GM18520 (cell line): ENCODE measurements at regions not wholly inside any gene's neighbourhood (a gene's known extent, or its start where the extent isn't known, plus 50 kb on each side); places are given as distances from the start of the nearest gene placed in this dataset.
"Not testable (repeated sequence)": the region's sequence is repeated elsewhere in the genome, so short reads cannot be mapped to it uniquely, and the experiment has no call there.

Experiments
- ATAC-seq: cut with Tn5 transposase; IDR thresholded peaks from one replicate; pipeline ENCODE4 v1.9.1; 2021; ENCODE audit not compliant: unreplicated experiment

GRCh38 chr6:144897441-144897921 is 612.3 kb downstream of the UTRN start:
- no peak for ATAC-seq

DNA sequence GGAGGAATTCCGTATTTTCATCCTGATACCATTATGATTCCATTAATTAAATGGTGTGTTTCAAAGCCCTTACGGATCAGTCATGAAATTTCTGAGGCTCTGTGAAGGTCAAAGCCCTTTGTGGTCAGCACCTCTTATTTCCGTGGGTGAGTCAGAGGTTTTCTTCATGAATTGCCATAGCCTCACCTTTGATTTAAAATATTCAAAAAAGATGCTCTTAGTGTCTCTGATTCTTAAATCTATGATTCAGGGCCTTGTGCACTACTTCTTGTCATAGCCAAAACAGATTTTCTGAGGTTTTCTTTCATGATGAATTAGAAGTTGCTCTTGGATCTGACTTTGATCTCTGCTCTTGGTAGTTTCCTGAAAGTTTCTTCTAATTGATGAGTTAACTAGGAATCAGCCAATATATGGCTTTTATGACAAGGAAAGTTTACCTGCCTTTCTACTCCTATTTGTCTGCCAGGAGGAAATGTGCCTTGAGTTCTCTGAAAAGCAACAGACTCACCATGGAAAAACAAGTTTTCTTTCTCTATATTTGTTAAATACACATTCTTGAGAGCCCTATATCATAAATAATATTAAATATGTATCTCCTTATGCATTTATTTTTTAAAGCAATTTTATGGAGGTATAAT is 613.0 kb downstream of the UTRN start:
- no peak for ATAC-seq

- no peak for ATAC-seq
Observed at GRCh38 chr6:144898741-144899140, 613.6 kb downstream of the UTRN start.

GRCh38 chr6:144899161-144899560 is 614.0 kb downstream of the UTRN start:
- ATAC-seq, result no peak

DNA sequence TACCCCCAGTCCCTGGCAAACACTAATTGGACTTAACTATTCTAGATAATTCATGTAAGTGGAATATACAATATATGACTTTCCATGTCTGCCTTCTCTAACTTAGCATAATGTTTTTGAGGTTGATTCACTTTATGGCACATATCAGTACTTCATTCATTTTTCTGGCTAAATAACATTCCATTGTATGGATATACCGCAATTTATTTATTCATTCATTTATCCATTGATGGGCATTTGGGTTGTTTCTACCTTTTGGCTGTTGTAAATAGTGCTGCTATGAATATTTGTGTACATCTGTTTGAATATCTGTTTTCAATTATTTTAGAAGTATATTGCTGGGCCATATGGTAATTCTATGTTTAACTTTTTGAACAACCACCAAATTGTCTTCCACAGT is 616.3 kb downstream of the UTRN start:
- ATAC-seq, result no peak

GRCh38 chr6:144908004-144908403 is 622.9 kb downstream of the UTRN start:
- ATAC-seq, result no peak

DNA sequence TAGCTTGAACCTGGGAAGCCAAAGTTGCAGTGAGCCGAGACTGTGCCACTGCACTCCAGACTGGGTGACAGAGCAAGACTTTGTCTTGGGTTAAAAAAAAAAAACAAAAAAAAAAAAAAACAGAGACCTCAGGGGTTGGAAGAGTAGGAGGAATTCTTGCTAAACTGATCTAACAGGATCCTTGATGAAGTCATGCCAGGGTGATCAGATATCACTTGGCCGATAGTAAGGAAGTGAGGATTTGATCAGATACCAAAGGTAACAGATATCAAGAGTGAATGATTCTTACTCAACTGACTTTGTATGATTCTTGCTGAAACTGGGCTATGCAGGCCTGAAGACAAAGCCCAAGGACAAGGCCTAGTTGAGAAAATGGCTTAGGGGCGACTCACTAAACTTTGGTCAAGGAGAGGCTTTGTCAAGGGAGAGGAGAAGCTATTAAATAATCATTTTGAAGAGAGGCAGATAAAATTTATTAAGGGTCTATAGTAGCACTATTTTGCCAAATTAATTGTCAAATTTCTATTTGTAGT is 624.7 kb downstream of the UTRN start:
- ATAC-seq, result no peak

DNA sequence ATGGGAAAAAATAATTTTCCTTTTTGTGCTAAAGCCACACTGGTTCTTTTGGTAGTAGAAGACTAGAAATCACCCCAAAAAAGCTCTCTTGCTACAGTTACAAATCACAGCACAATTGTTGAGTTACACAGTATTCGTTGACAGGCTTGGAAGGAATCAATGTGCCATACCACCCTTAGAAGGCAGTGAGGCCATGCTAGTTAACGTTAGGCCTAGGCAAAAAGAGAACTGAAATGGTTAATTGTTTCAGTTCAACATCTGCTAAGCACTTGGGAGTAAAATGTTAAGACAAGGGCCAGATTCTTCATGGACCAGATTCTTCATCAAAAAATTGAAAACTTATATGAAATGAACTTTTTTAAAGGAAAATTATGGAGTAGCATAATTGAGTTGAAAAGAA is 626.2 kb downstream of the UTRN start:
- no peak for ATAC-seq

GRCh38 chr6:144912474-144912873 is 627.3 kb downstream of the UTRN start:
- no peak for ATAC-seq

DNA sequence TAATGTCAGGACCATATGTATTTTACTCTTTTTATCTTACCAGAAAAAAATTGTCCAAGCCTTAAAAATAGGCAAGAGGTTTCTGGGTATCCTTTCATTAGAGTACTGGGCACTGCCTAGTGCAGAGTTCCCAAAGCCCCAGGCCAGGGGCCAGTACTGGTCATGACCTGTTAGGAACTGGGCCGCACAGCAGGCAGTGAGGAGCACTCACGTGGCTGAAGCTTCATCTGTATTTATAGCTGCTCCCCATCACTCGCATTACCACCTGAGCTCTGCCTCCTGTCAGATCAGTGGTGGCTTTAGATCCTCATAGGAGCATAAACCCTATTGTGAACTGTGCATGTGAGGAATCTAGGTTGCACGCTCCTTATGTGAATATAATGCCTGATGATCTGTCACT is 632.9 kb downstream of the UTRN start:
- ATAC-seq, result no peak

GRCh38 chr6:144919560-144919959 is 634.4 kb downstream of the UTRN start:
- ATAC-seq, result no peak

DNA sequence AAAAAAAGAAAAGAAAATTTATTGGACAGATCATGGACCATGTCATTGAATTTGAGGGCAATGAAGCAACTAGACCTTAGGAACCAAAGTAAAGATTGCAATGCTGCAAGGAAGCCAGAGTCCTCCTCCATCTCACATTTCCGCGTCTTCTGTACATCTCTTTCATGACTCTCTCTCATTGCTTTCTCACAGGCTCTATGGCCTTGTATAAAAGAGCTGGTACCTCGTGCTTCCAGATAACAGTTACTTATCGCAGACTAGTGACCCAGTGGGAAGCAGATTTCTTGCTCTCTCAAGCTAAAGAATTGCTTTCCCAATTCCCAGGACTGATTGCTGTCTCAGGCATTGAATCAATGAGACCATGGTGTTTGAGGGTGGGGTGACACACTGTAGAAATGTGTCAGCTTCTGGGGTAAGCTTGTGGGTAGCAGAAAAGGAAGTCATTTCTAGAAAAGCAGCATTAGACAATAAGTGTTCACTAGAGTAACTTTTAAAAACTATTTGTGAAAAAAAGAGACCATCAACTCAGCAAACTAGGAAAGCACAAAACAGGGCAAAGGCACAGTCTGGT is 635.3 kb downstream of the UTRN start:
- no peak for ATAC-seq

DNA sequence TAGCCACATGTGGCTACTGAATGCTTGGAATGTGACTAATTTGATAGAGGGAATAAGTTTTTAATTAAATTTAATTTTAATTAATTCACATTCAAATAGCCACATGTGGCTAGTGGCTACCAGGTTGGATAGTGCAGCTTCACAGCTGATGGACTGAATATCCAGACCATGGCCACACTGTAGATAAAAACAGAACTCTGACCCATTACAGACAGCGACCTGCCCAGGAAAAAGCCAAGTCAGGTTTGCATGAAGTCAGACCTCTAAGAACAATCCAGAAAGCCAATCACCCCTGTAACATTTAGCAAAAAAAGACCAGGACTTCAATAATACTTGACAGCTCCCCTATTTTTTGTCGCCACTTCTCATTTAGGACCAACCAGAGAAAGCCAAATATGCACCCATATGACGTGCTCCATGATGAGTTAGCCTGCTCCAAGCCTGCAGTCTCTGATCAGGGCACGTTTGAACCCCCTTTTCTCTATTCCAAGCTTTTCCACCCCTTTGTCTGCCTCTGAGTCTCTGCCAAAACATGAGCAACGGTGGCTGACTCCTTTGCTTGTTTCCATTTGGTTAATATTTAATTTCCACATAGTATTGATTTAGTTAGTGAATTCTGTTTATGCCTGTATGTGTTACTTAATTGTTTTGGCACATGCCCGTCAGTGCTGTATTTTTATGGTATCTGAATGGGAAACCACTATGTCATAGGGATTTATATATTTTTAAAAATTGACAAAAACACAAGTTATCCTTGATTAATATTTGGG is 636.3 kb downstream of the UTRN start:
- no peak for ATAC-seq

GRCh38 chr6:144922120-144922722 is 637.1 kb downstream of the UTRN start:
- no peak for ATAC-seq

GRCh38 chr6:144922771-144923490 is 637.8 kb downstream of the UTRN start:
- ATAC-seq, result not testable (repeated sequence)

GRCh38 chr6:144923491-144923787 is 638.3 kb downstream of the UTRN start:
- not testable (repeated sequence) for ATAC-seq

DNA sequence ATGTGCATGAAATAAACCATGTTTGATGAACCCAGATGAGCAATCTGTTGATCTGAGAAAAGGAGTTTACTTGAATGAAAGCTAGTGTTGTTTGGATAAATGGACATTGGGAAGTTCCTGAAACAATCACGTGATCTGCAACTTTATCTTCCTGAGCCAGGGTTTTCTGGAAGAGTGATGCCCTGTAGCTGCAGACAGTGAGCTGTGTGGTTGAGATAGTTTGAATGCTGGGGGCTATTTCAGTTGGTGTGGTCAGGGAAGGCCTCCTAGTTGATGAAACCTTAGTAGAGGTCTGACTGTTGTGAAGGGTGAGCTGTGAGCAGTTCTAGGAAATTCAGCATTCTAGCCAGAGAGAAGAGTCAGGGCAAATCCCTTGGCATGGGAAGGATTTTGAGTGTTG is 643.7 kb downstream of the UTRN start:
- ATAC-seq, result no peak

GRCh38 chr6:144929262-144929661 is 644.1 kb downstream of the UTRN start:
- no peak for ATAC-seq

DNA sequence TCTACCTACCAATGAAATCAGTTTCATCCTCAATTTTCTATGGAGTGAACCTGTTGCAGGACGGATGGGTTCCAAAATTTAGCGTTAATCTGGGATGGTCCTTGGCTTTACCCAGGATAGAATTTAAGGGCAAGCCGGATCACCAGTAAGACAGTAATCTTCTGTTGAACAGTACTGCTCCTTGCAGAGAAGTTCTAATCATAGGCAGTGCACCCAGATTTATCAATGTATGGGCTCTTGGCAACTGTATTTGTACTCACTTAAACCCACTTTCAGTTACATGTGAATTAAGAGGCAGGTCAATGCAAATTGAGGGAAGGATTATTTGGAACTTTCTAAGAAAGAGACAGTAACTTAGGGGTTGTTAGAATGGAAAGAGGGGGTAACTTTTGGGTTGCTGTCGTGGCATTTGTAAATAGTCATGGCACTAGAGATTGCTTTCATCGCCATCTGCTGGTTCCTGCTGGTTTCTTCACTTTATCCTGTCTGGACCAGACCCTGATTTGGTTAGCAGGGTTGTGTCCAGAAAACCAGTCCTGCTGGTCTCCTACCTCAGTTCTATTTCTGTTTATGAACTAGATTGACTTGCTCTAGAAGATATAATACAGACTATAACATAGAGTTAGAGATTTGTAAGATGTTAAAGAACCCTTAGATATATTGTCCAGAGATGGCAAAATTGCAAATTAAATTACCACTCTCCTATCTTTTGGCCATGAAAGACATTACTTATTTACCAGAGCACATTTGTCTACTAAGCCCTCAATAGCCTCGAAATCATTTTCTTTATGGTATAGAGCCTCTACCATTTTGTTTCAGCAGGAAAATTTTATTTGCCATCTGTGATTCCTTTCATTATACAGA is 646.3 kb downstream of the UTRN start:
- ATAC-seq, result peak; percentile 43

DNA sequence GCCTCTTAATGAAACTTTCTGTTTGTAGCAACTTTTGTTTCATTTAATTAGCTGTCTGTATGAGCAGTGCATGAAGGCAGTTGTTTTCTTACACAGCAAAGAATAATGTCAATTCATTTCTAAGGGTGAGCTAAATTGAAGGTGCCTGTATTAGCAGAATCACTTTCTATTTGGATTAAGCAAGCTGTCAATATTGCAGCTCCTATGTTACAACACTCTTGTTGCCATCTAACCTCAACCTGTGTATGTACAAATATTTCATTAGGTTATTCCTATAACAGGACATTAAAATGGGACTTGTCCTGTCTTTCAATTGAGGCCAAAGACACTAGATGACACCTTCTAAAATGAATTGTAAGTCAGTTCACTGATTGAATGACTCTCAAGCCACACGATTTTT is 647.5 kb downstream of the UTRN start:
- ATAC-seq, result no peak
